Psoas muscle (tissue), 7 donors: ENCODE measurements at regions not wholly inside any gene's neighbourhood (a gene's known extent, or its start where the extent isn't known, plus 50 kb on each side); places are given as distances from the start of the nearest gene placed in this dataset.

Source experiments
- ATAC-seq, 4 donors: fragments of 200-7000 bp; cut with Tn5 transposase; one replicate each; pipeline ENCODE4 v1.9.1; 2020; ENCODE audit warnings: moderate library complexity in 3 of 4, mild to moderate bottlenecking in 2 of 4
- DNase-seq, 2 donors: peaks; one replicate each; pipeline ENCODE4 v3.0.0-alpha.2; 2020
- H3K27ac ChIP-seq: fragments of 200-600 bp; one replicate; pipeline ENCODE4 v1.8.0; 2022
- H3K27me3 ChIP-seq, 3 donors: fragments of 200-600 bp in 1 of 3; one replicate each; pipeline versions ENCODE4 v1.6.1 to v1.8.0; 2013 to 2022; ENCODE audit warnings: low read length in 2 of 3, mild to moderate bottlenecking in 2 of 3, moderate library complexity in 1 of 3; ENCODE audit not compliant: insufficient read depth in 3 of 3
- H3K36me3 ChIP-seq, 2 donors: fragments of 200-600 bp in 1 of 2; one replicate each; pipeline versions ENCODE4 v1.6.1 to v1.8.0; 2013 to 2022; ENCODE audit warnings: low read depth in 1 of 2, mild to moderate bottlenecking in 1 of 2, moderate library complexity in 1 of 2; ENCODE audit not compliant: insufficient read depth in 1 of 2
- H3K4me1 ChIP-seq: fragments of 200-600 bp; one replicate; pipeline ENCODE4 v1.8.0; 2022
- H3K4me3 ChIP-seq: fragments of 200-600 bp; one replicate; pipeline ENCODE4 v1.8.0; 2022; ENCODE audit warnings: mild to moderate bottlenecking
- H3K9me3 ChIP-seq: fragments of 200-600 bp; one replicate; pipeline ENCODE4 v1.8.0; 2022
- WGBS, 3 donors: extraction: QIAGEN DNeasy Blood & Tissue Kit; methylation state at CpG; one replicate each; pipeline versions ENCODE4 v1.1.6 to v1.1.7; 2013; 5-methylcytosine and 5-hydroxymethylcytosine counted together
- intact Hi-C, 2 donors: fragments of 100-400 bp; cut with DNase I; formaldehyde crosslinking; loops; one replicate each; pipeline versions ENCODE4 v1.11.0 to v1.14.2; 2022
- TF ChIP-seq, protein P1 (sequence below): fragments of 200-600 bp; IDR thresholded peaks from one replicate; pipeline ENCODE4 v1.8.0; 2022; ENCODE audit warnings: antibody characterized with exemption
- donor health status: healthy with polysubstance abuse.
- donor health status: DM: no; HTN: no; CAD: no; lungs with moderate emphysema.
- donor health status: Bipolar disorder and iron deficiency.
- donor health status: healthy.
- donor health status: DM: yes; HTN: yes; CAD: no.
- donor health status: DM: no; HTN: no; CAD: no.
- donor health status: DM: yes; HTN: yes; CAD: no.

DNA sequence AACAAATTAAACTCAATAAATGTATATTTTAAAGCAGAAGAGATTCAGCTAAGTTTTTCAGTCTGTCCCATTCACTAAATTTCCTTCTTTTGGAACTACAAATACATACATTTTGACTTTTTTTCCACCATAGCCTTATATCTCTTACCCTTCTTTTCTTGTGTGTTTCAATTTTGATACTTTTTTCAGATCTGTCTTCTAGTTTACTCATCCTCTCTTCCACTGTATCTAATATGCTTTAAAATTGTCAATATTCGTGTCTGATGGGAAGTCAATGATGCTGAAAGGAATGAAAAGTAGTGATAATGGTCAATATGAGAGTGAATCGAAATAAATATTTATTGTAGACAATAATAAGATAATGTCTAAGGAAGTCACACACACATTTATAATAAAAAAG is 332.3 kb upstream of the KIRREL3 start:
- WGBS, 3 donors, result 78 to 83% (median 83%) methylated on average over 2 of the region's 2 CpGs
- H3K36me3 ChIP-seq, result no peaks in the 10 kb centered on the region
- intact Hi-C loops, result no loop called here
- no peaks in the 10 kb centered on the region for H3K27me3 ChIP-seq
- no peak overlapping the region for H3K4me3 ChIP-seq
- peaks cover 16% of the 10 kb centered on the region for H3K9me3 ChIP-seq
- H3K4me1 ChIP-seq, result no peaks in the 10 kb centered on the region
- TF ChIP-seq, protein P1, sequence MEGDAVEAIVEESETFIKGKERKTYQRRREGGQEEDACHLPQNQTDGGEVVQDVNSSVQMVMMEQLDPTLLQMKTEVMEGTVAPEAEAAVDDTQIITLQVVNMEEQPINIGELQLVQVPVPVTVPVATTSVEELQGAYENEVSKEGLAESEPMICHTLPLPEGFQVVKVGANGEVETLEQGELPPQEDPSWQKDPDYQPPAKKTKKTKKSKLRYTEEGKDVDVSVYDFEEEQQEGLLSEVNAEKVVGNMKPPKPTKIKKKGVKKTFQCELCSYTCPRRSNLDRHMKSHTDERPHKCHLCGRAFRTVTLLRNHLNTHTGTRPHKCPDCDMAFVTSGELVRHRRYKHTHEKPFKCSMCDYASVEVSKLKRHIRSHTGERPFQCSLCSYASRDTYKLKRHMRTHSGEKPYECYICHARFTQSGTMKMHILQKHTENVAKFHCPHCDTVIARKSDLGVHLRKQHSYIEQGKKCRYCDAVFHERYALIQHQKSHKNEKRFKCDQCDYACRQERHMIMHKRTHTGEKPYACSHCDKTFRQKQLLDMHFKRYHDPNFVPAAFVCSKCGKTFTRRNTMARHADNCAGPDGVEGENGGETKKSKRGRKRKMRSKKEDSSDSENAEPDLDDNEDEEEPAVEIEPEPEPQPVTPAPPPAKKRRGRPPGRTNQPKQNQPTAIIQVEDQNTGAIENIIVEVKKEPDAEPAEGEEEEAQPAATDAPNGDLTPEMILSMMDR, result no peak
- ATAC-seq, result no peak
- no peak for DNase-seq
- H3K27ac ChIP-seq, result no peak overlapping the region

DNA sequence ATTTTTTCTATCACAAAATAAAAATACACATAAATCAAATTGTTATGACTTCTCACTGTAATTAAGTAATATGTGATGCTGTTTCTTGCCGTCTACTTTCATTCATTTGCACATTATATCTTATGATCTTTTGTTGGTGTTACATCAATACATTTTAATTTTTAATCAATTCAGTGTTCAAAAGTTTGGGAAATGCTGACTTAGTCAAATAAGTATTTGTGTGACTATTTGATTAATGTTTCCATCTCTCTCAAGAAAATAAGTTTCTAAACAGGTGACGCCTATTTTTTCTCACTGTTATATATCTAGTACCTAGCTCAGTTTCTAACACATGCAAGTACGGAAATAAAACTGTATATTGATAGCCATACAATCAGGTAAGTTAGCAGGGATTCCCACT is 329.5 kb upstream of the KIRREL3 start:
- 66 to 74% (median 69%) methylated on average over 3 of the region's 3 CpGs for WGBS, 3 donors
- ATAC-seq (no peak), DNase-seq (no peak)
- no peaks in the 10 kb centered on the region for H3K4me1 ChIP-seq
- H3K36me3 ChIP-seq, result no peaks in the 10 kb centered on the region
- H3K27ac ChIP-seq, result no peak overlapping the region
- TF ChIP-seq, protein P1, result no peak
- peaks cover 16% of the 10 kb centered on the region for H3K9me3 ChIP-seq
- no peaks in the 10 kb centered on the region for H3K27me3 ChIP-seq
- intact Hi-C loops, result no loop called here
- no peak overlapping the region for H3K4me3 ChIP-seq

DNA sequence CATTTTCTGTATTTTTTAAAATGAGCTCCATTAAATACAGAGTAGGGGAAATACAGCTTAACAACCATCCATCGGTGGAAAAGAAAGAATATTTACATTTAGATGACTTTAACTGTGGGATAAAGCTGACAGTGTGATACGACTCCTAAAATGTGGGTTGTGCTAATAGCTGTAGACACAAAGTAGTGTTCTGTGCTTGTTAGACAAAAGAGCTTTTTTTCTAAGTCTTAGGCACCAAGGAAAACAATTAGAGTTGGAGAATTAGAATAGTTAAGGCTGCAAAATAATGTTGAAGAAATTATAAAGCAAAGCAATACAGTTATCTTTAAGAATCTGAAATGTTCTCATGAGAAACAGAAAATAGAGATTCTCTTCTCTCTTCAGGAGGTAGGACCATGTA is 307.7 kb upstream of the KIRREL3 start:
- Histone ChIP-seq H3K4me3 (no peak overlapping the region), H3K4me1 (no peaks in the 10 kb centered on the region), H3K36me3 (no peaks in the 10 kb centered on the region), H3K9me3 (no peaks in the 10 kb centered on the region), H3K27me3 (no peaks in the 10 kb centered on the region), H3K27ac (no peak overlapping the region)
- DNase-seq, result no peak
- TF ChIP-seq, protein P1, result no peak
- WGBS, 3 donors, result 47 to 56% (median 54%) methylated on average over 2 of the region's 2 CpGs
- no peak for ATAC-seq
- intact Hi-C loops, result no loop called here

DNA sequence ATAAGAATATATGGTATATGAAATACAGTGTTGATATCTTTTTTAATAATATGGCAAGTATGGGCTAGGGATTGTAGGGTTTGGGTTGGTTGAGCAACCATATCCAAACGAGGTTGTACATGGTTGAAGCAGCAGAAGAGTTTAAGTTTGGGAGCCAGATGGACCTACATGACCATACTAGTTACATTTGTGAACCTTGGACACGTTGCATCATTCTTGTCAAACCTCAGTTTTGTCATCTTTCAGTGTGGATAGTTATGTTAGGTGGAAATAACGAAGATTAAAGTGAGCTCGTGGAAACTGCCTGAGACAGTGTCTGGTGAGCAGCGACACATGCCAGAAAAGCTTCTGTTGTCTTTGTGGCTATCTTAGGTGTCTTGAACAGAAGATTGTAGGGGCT is 307.1 kb upstream of the KIRREL3 start:
- intact Hi-C loops, result no loop called here
- WGBS, 3 donors, result 62 to 70% (median 65%) methylated on average over 5 of the region's 5 CpGs
- Histone ChIP-seq H3K36me3 (no peaks in the 10 kb centered on the region), H3K4me1 (no peaks in the 10 kb centered on the region), H3K4me3 (no peak overlapping the region), H3K9me3 (no peaks in the 10 kb centered on the region), H3K27ac (no peak overlapping the region), H3K27me3 (no peaks in the 10 kb centered on the region)
- ATAC-seq, result no peak
- no peak for DNase-seq
- TF ChIP-seq, protein P1, result no peak

DNA sequence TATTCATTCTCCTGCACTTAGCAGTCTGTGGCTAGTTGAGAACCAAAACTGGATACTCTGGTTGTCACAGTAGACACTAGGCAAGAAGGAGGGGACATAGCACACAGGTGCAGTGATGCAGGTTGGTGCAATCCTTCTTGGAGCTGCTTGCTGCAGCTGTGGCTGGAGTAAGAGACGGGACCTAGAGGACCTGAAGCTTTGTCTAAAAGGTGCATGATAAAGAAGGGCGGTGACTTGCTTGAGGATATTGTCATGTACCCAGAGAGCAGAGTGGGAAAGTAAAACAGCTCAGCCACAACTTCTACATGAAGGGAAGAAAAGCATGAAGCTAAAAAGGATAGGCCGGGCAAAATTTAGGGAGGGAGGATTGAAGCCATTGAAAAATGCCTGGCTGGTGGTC is 304.1 kb upstream of the KIRREL3 start:
- Histone ChIP-seq H3K27me3 (no peaks in the 10 kb centered on the region), H3K9me3 (no peaks in the 10 kb centered on the region), H3K36me3 (no peaks in the 10 kb centered on the region), H3K27ac (no peak overlapping the region), H3K4me1 (no peaks in the 10 kb centered on the region), H3K4me3 (no peak overlapping the region)
- ATAC-seq, result no peak
- no peak for DNase-seq
- TF ChIP-seq, protein P1, result no peak
- 72 to 90% (median 88%) methylated on average over 3 of the region's 3 CpGs for WGBS, 3 donors
- intact Hi-C loops, result no loop called here
